ENCODE measurements at regions not wholly inside any gene's neighbourhood (a gene's known extent, or its start where the extent isn't known, plus 50 kb on each side); places are given as distances from the start of the nearest gene placed in this dataset.

DNA sequence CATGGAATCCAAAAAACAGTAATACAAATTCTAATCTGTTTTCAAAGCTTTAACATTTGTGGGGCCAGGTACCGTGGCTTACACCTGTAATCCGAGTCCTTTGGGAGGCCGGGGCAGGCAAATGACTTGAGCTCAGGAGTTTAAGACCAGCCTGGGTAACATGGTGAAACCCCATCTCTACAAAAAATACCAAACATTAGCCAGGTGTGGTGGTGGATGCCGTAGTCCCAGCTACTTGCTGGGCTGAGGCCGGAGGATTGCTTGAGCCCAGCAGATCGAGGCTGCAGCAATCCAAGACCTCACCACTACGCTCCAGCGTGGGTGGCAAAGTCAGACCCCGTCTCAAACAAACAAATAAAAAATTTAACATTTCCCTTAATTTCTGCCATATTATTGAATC lies 74.3 kb upstream of the SALL3 start:
- no peak for TF ChIP-seq EZH2phosphoT487 (IDR thresholded peaks at IDR 0.05; ENCODE audit: low read depth)
- TF ChIP-seq, protein P1, sequence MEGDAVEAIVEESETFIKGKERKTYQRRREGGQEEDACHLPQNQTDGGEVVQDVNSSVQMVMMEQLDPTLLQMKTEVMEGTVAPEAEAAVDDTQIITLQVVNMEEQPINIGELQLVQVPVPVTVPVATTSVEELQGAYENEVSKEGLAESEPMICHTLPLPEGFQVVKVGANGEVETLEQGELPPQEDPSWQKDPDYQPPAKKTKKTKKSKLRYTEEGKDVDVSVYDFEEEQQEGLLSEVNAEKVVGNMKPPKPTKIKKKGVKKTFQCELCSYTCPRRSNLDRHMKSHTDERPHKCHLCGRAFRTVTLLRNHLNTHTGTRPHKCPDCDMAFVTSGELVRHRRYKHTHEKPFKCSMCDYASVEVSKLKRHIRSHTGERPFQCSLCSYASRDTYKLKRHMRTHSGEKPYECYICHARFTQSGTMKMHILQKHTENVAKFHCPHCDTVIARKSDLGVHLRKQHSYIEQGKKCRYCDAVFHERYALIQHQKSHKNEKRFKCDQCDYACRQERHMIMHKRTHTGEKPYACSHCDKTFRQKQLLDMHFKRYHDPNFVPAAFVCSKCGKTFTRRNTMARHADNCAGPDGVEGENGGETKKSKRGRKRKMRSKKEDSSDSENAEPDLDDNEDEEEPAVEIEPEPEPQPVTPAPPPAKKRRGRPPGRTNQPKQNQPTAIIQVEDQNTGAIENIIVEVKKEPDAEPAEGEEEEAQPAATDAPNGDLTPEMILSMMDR (IDR thresholded peaks at IDR 0.05; ENCODE audit: low read depth, low read length) = no peak

DNA sequence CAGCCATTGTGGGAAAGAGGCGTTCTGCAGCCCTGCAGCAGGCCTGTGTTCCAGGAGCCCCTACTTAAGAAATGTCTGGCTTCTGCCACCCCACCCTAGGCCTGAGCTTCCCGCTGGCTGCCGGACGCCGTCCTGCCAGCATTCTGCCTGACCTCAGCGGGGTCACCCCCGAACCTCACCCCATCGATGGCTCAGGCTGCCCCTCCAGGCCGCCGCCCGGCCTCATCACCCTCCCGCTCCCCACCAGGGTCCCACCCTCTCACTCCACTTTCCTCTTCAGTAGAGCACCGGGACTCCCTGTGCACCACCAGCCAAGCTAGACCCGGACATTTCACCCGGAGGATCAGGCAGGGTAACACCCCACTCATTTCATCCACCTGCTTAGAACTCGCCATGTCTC lies 73.6 kb upstream of the SALL3 start:
- H3K9me3 ChIP-seq (ENCODE audit: insufficient read depth, low read length) = no peaks in the 10 kb centered on the region
- TF ChIP-seq, protein P1 (IDR thresholded peaks at IDR 0.05; ENCODE audit: low read depth, low read length) = no peak
- no peak for TF ChIP-seq EZH2phosphoT487 (IDR thresholded peaks at IDR 0.05; ENCODE audit: low read depth)

More for the DNA sequence above, 74.3 kb upstream of the SALL3 start:
- Histone ChIP-seq H3K4me1 (ENCODE audit: low read length) (no peaks in the 10 kb centered on the region), H3K4me2 (ENCODE audit: low read length) (no peak overlapping the region), H2AFZ (ENCODE audit: low read depth, low read length) (no peak overlapping the region), H3K9ac (ENCODE audit: low read length) (no peak overlapping the region), H3K36me3 (replicated peaks; ENCODE audit: low read depth, low read length) (no peaks in the 10 kb centered on the region), H3K4me3 (ENCODE audit: low read length) (no peak overlapping the region), H3K9me3 (ENCODE audit: insufficient read depth, low read length) (no peaks in the 10 kb centered on the region), H4K20me1 (ENCODE audit: insufficient read depth, low read length) (no peaks in the 10 kb centered on the region), H3K27ac (ENCODE audit: low read length) (no peak overlapping the region), H3K79me2 (ENCODE audit: low read length) (no peaks in the 10 kb centered on the region), H3K27me3 (ENCODE audit: low read depth, low read length) (no peaks in the 10 kb centered on the region)

DNA sequence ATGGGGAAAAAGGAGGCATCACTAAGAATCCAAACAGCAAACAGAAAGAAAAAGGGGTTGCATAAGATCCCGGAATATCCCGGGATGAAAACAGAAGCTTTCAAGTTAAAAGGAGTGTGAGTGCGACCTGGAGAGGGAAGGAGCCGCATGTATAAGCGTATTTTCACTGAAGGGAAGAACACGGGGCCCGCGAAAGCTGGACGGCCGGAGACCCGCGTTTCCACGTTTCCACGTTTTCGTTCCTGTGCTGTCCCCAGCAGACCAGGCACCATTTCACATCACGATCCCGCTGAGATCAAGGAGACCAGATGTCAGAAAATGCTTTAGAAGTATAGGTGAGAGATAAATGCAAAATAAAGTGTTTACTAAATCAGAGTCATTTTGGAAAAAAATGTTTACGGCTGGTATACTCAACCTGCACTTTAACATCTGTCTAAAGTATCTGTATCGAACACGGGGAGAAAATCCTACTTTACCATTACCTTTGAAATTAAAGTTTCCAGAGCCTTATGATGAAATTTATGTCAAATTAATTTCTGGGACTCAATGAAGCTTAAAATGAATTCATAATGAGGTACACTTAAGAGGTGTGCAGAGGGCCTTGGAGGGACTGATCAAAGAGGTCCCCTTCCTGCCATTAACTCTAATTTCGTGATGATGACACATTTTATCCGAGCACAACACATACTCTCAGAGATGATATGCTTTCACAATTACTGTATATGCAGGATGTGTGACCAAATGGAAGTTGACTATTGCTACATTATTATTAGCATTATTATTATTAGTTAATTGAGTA lies 71.0 kb upstream of the SALL3 start:
- H3K36me3 ChIP-seq (replicated peaks; ENCODE audit: low read depth, low read length) = no peaks in the 10 kb centered on the region
- H3K9ac ChIP-seq (ENCODE audit: low read length) = no peak overlapping the region
- no peak overlapping the region for H2AFZ ChIP-seq (ENCODE audit: low read depth, low read length)
- H4K20me1 ChIP-seq (ENCODE audit: insufficient read depth, low read length) = no peaks in the 10 kb centered on the region
- TF ChIP-seq, protein P1 (IDR thresholded peaks at IDR 0.05; ENCODE audit: low read depth, low read length) = no peak
- TF ChIP-seq EZH2phosphoT487 (IDR thresholded peaks at IDR 0.05; ENCODE audit: low read depth) = no peak
- no peaks in the 10 kb centered on the region for H3K27me3 ChIP-seq (ENCODE audit: low read depth, low read length)
- H3K4me1 ChIP-seq (ENCODE audit: low read length) = no peaks in the 10 kb centered on the region
- H3K4me3 ChIP-seq (ENCODE audit: low read length) = no peak overlapping the region
- H3K79me2 ChIP-seq (ENCODE audit: low read length) = no peaks in the 10 kb centered on the region
- H3K9me3 ChIP-seq (ENCODE audit: insufficient read depth, low read length) = no peaks in the 10 kb centered on the region
- H3K4me2 ChIP-seq (ENCODE audit: low read length) = no peak overlapping the region
- H3K27ac ChIP-seq (ENCODE audit: low read length) = no peak overlapping the region

More for the DNA sequence above, 73.6 kb upstream of the SALL3 start:
- no peak overlapping the region for H3K27ac ChIP-seq (ENCODE audit: low read length)
- no peak overlapping the region for H3K4me2 ChIP-seq (ENCODE audit: low read length)
- no peaks in the 10 kb centered on the region for H3K27me3 ChIP-seq (ENCODE audit: low read depth, low read length)
- no peaks in the 10 kb centered on the region for H4K20me1 ChIP-seq (ENCODE audit: insufficient read depth, low read length)
- no peak overlapping the region for H2AFZ ChIP-seq (ENCODE audit: low read depth, low read length)
- H3K9ac ChIP-seq (ENCODE audit: low read length) = no peak overlapping the region
- H3K4me3 ChIP-seq (ENCODE audit: low read length) = no peak overlapping the region
- no peaks in the 10 kb centered on the region for H3K36me3 ChIP-seq (replicated peaks; ENCODE audit: low read depth, low read length)
- H3K79me2 ChIP-seq (ENCODE audit: low read length) = no peaks in the 10 kb centered on the region
- H3K4me1 ChIP-seq (ENCODE audit: low read length) = no peaks in the 10 kb centered on the region

DNA sequence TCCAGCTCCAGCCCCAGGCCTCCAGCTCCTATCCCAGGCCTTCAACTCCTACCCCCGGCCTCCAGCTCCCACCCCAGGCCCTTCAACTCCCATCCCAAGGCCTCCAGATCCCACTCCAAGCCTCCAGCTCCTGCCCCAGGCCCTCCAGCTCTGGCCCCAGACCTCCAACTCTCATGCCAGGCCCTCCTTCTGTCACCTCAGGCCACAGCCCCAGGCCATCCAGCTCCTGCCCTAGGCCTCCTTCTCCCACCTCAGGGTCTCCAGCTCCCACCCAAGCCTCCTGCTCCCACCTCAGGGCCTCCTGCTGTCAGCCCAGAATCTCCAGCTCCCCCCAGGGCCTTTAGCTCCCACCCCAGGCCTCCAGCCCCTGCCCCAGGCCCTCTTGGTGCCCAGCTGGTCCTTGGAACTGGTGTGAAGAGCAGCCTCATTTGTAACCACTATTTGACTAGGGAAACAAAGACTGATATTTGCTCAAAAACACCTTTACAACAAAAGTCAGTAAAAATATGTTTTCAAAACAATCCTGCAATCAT lies 67.8 kb upstream of the SALL3 start:
- Histone ChIP-seq H3K4me3 (ENCODE audit: low read length) (no peak overlapping the region), H3K36me3 (replicated peaks; ENCODE audit: low read depth, low read length) (no peaks in the 10 kb centered on the region)
- TF ChIP-seq EZH2phosphoT487 (IDR thresholded peaks at IDR 0.05; ENCODE audit: low read depth) = no peak
- TF ChIP-seq, protein P1 (IDR thresholded peaks at IDR 0.05; ENCODE audit: low read depth, low read length) = no peak

More for the DNA sequence above, 67.8 kb upstream of the SALL3 start:
- no peaks in the 10 kb centered on the region for H3K27me3 ChIP-seq (ENCODE audit: low read depth, low read length)
- H3K27ac ChIP-seq (ENCODE audit: low read length) = no peak overlapping the region
- H3K4me1 ChIP-seq (ENCODE audit: low read length) = no peaks in the 10 kb centered on the region
- H3K9ac ChIP-seq (ENCODE audit: low read length) = no peak overlapping the region
- H2AFZ ChIP-seq (ENCODE audit: low read depth, low read length) = no peak overlapping the region
- H3K9me3 ChIP-seq (ENCODE audit: insufficient read depth, low read length) = peaks cover 8% of the 10 kb centered on the region; the same call in 1 of the 2 replicates
- no peaks in the 10 kb centered on the region for H4K20me1 ChIP-seq (ENCODE audit: insufficient read depth, low read length)
- no peak overlapping the region for H3K4me2 ChIP-seq (ENCODE audit: low read length)
- no peaks in the 10 kb centered on the region for H3K79me2 ChIP-seq (ENCODE audit: low read length)
